H9 (cell line): ENCODE measurements at regions not wholly inside any gene's neighbourhood (a gene's known extent, or its start where the extent isn't known, plus 50 kb on each side); places are given as distances from the start of the nearest gene placed in this dataset.

Experiments used
- DNase-seq: peaks from one replicate; pipeline ENCODE4 v3.0.0-alpha.2; 2017
- H2AFZ ChIP-seq: one replicate; pipeline ENCODE4 v1.6.1; 2013; ENCODE audit warnings: mild to moderate bottlenecking, low read length, control low read depth, moderate library complexity
- H2AK5ac ChIP-seq: 2 replicates; pipeline ENCODE4 v1.6.1; 2013; ENCODE audit warnings: low read length, control low read depth, mixed read lengths; ENCODE audit not compliant: insufficient read length
- H2BK120ac ChIP-seq: one replicate; pipeline ENCODE4 v1.6.1; 2013; ENCODE audit warnings: low read depth, mild to moderate bottlenecking, low read length, control low read depth, inconsistent platforms; ENCODE audit not compliant: poor library complexity, severe bottlenecking
- H2BK12ac ChIP-seq: 2 replicates; pipeline ENCODE4 v1.6.1; 2013; ENCODE audit warnings: low read length, control low read depth, mixed read lengths, low read depth; ENCODE audit not compliant: insufficient read length
- H2BK15ac ChIP-seq: 2 replicates; pipeline ENCODE4 v1.6.1; 2013; ENCODE audit warnings: low read depth, low read length, control low read depth
- H2BK20ac ChIP-seq: one replicate; pipeline ENCODE4 v1.6.1; 2013; ENCODE audit warnings: low read depth, mild to moderate bottlenecking, low read length, control low read depth, inconsistent platforms; ENCODE audit not compliant: poor library complexity, severe bottlenecking
- H2BK5ac ChIP-seq: 2 replicates; pipeline ENCODE4 v1.6.1; 2013; ENCODE audit warnings: low read length, control low read depth, mixed read lengths; ENCODE audit not compliant: insufficient read length
- H3K14ac ChIP-seq: 2 replicates; pipeline ENCODE4 v1.6.1; 2013; ENCODE audit warnings: low read length, control low read depth; ENCODE audit not compliant: insufficient read depth
- H3K18ac ChIP-seq: 2 replicates; pipeline ENCODE4 v1.6.1; 2013; ENCODE audit warnings: low read depth, mild to moderate bottlenecking, mixed read lengths, low read length, control low read depth; ENCODE audit not compliant: insufficient read length
- H3K23ac ChIP-seq: 2 replicates; pipeline ENCODE4 v1.6.1; 2013; ENCODE audit warnings: low read length, control low read depth, mixed read lengths, low read depth; ENCODE audit not compliant: insufficient read length
- H3K23me2 ChIP-seq: 2 replicates; pipeline ENCODE4 v1.6.1; 2013; ENCODE audit warnings: low read depth, mild to moderate bottlenecking, mixed read lengths, low read length, control low read depth; ENCODE audit not compliant: insufficient read length, poor library complexity, severe bottlenecking
- H3K27ac ChIP-seq: 2 replicates; pipeline ENCODE4 v1.5.1; 2013; ENCODE audit warnings: low read length, control low read depth, mixed read lengths, low read depth; ENCODE audit not compliant: insufficient read length
- H3K27me3 ChIP-seq: 2 replicates; pipeline ENCODE4 v1.6.1; 2013; ENCODE audit warnings: low read length, control low read depth, inconsistent platforms; ENCODE audit not compliant: insufficient read depth
- H3K4ac ChIP-seq: 2 replicates; pipeline ENCODE4 v1.6.1; 2013; ENCODE audit warnings: low read depth, mild to moderate bottlenecking, control low read depth, inconsistent platforms, low read length, moderate library complexity
- H3K4me1 ChIP-seq: 2 replicates; pipeline ENCODE4 v1.6.1; 2013; ENCODE audit warnings: low read length, control low read depth, inconsistent platforms; ENCODE audit not compliant: insufficient read depth
- H3K4me2 ChIP-seq: 2 replicates; pipeline ENCODE4 v1.6.1; 2013; ENCODE audit warnings: low read length, control low read depth, mixed read lengths; ENCODE audit not compliant: insufficient read length, insufficient read depth
- H3K56ac ChIP-seq: 2 replicates; pipeline ENCODE4 v1.6.1; 2013; ENCODE audit warnings: low read depth, mild to moderate bottlenecking, mixed read lengths, low read length, control low read depth; ENCODE audit not compliant: insufficient read length
- H3K79me1 ChIP-seq: 2 replicates; pipeline ENCODE4 v1.6.1; 2013; ENCODE audit warnings: low read depth, mild to moderate bottlenecking, moderate library complexity, low read length, control low read depth, inconsistent platforms; ENCODE audit not compliant: insufficient read depth, poor library complexity, severe bottlenecking
- H3K79me2 ChIP-seq: 2 replicates; pipeline ENCODE4 v1.6.1; 2013; ENCODE audit warnings: low read length, control low read depth, inconsistent platforms; ENCODE audit not compliant: insufficient read depth
- H3K9ac ChIP-seq: 2 replicates; pipeline ENCODE4 v1.6.1; 2013; ENCODE audit warnings: low read length, control low read depth, mixed read lengths; ENCODE audit not compliant: insufficient read length; ENCODE audit errors: extremely low read depth
- H3K9me3 ChIP-seq: one replicate; pipeline ENCODE4 v1.6.1; 2013; ENCODE audit warnings: low read depth, low read length, inconsistent platforms; ENCODE audit not compliant: control insufficient read depth
- H3T11ph ChIP-seq: one replicate; pipeline ENCODE4 v1.6.1; 2013; ENCODE audit warnings: mild to moderate bottlenecking, low read length, control low read depth, inconsistent platforms
- H4K20me1 ChIP-seq: one replicate; pipeline ENCODE4 v1.6.1; 2013; ENCODE audit not compliant: control insufficient read depth, insufficient read length, insufficient read depth
- H4K5ac ChIP-seq: 2 replicates; pipeline ENCODE4 v1.6.1; 2013; ENCODE audit warnings: low read depth, mild to moderate bottlenecking, mixed read lengths, low read length, control low read depth; ENCODE audit not compliant: insufficient read length
- H4K8ac ChIP-seq: replicated peaks from 2 replicates; pipeline ENCODE4 v1.6.1; 2013; ENCODE audit warnings: low read length, control low read depth, mixed read lengths, low read depth; ENCODE audit not compliant: insufficient read length
- H4K91ac ChIP-seq: 2 replicates; pipeline ENCODE4 v1.6.1; 2013; ENCODE audit warnings: low read depth, mild to moderate bottlenecking, moderate library complexity, mixed read lengths, low read length, control low read depth; ENCODE audit not compliant: insufficient read length
- H3K27ac Mint-ChIP-seq, 3 experiments: 2 replicates in 2 of 3; 3 replicates in 1 of 3; pipeline ENCODE4 v1.8.0; 2020 to 2021; ENCODE audit warnings: mixed read lengths in 3 of 3, mild to moderate bottlenecking in 1 of 3, moderate library complexity in 1 of 3
- H3K27me3 Mint-ChIP-seq: 2 replicates; pipeline ENCODE4 v1.8.0; 2021; ENCODE audit warnings: low read depth, mild to moderate bottlenecking, moderate library complexity, mixed read lengths
- H3K36me3 Mint-ChIP-seq, 3 experiments: 2 replicates in 2 of 3; 3 replicates in 1 of 3; pipeline ENCODE4 v1.8.0; 2020 to 2021; ENCODE audit warnings: low read depth in 3 of 3, mixed read lengths in 3 of 3; ENCODE audit not compliant: insufficient read depth in 1 of 3
- H3K4me1 Mint-ChIP-seq, 2 experiments: 2 replicates each; pipeline ENCODE4 v1.8.0; 2020; ENCODE audit warnings: mixed read lengths in 2 of 2
- H3K4me3 Mint-ChIP-seq, 2 experiments: 2 replicates in 1 of 2; 3 replicates in 1 of 2; pipeline ENCODE4 v1.8.0; 2020 to 2021; ENCODE audit warnings: mild to moderate bottlenecking in 2 of 2, mixed read lengths in 2 of 2, moderate library complexity in 1 of 2
- H3K9me3 Mint-ChIP-seq, 2 experiments: 2 replicates in 1 of 2; 3 replicates in 1 of 2; pipeline ENCODE4 v1.8.0; 2020; ENCODE audit warnings: mild to moderate bottlenecking in 2 of 2, mixed read lengths in 2 of 2, moderate library complexity in 1 of 2
- WGBS: extraction: QIAGEN DNeasy Blood & Tissue Kit; methylation state at CpG from one replicate; pipeline ENCODE4 v1.1.7; 2013; ENCODE audit warnings: missing lambda C conversion rate, low lambda C conversion rate, mixed read lengths; ENCODE audit not compliant: insufficient read length; ENCODE audit errors: extremely low coverage; 5-methylcytosine and 5-hydroxymethylcytosine counted together
- TF ChIP-seq, protein P1 (sequence below): fragments of 200-600 bp; sonication (generic); conservative IDR thresholded peaks from 3 replicates; pipeline ENCODE4 v1.8.0; 2021; ENCODE audit warnings: antibody characterized with exemption, mild to moderate bottlenecking

DNA sequence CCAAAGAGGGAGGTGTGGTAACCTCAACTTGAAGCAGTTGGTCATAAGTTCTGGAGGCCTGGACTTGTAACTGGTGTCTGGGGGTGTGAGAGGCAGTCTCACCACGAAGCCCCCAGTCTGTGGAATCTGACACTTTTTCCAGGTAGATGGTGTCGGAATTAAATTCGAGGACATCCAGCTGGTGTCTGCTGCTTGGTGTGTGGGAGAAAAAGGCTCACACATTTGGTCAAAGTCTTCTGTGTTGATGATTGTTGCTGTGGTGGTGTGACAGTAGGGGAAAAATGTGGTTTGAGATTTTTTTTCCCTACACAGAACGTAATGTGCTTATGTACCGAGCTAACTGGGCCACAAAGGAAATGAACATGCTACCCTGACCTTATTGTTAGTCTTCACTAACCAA lies 251.9 kb downstream of the MAT2B start:
- no peaks in the 10 kb centered on the region for H3K23me2 ChIP-seq
- Mint-ChIP-seq H3K9me3 (no peaks in the 10 kb centered on the region), H3K4me1 (peaks cover 2% of the 10 kb centered on the region in 2 experiments), H3K36me3 (no peaks in the 10 kb centered on the region), H3K4me3 (no peak overlapping the region), H3K27ac (no peak overlapping the region), H3K27me3 (no peaks in the 10 kb centered on the region; the same call in 1 of the 2 replicates)
- no peaks in the 10 kb centered on the region for H3K4me1 ChIP-seq
- no peak overlapping the region for H3K14ac ChIP-seq
- no peak for DNase-seq
- H4K8ac ChIP-seq = no peak overlapping the region
- H3K9ac ChIP-seq = no peak overlapping the region
- H3K4me2 ChIP-seq = no peak overlapping the region
- H3K27ac ChIP-seq = no peak overlapping the region
- no peaks in the 10 kb centered on the region for H3K79me2 ChIP-seq
- no peak overlapping the region for H3K23ac ChIP-seq
- H4K5ac ChIP-seq = no peak overlapping the region
- no peak overlapping the region for H2BK20ac ChIP-seq
- no peaks in the 10 kb centered on the region for H3K27me3 ChIP-seq
- H2BK120ac ChIP-seq = no peak overlapping the region
- H3K56ac ChIP-seq = no peak overlapping the region
- no peak overlapping the region for H2AK5ac ChIP-seq
- no peak overlapping the region for H2BK5ac ChIP-seq
- H3K79me1 ChIP-seq = no peaks in the 10 kb centered on the region
- H2AFZ ChIP-seq = no peak overlapping the region
- H4K20me1 ChIP-seq = no peaks in the 10 kb centered on the region
- TF ChIP-seq, protein P1, sequence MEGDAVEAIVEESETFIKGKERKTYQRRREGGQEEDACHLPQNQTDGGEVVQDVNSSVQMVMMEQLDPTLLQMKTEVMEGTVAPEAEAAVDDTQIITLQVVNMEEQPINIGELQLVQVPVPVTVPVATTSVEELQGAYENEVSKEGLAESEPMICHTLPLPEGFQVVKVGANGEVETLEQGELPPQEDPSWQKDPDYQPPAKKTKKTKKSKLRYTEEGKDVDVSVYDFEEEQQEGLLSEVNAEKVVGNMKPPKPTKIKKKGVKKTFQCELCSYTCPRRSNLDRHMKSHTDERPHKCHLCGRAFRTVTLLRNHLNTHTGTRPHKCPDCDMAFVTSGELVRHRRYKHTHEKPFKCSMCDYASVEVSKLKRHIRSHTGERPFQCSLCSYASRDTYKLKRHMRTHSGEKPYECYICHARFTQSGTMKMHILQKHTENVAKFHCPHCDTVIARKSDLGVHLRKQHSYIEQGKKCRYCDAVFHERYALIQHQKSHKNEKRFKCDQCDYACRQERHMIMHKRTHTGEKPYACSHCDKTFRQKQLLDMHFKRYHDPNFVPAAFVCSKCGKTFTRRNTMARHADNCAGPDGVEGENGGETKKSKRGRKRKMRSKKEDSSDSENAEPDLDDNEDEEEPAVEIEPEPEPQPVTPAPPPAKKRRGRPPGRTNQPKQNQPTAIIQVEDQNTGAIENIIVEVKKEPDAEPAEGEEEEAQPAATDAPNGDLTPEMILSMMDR = no peak
- H3K4ac ChIP-seq = no peak overlapping the region
- no CpG with 5 or more reads among the region's 5 CpGs for WGBS
- H3K18ac ChIP-seq = no peak overlapping the region
- H3K9me3 ChIP-seq = no peaks in the 10 kb centered on the region
- no peak overlapping the region for H2BK12ac ChIP-seq
- no peak overlapping the region for H4K91ac ChIP-seq
- H2BK15ac ChIP-seq = no peak overlapping the region
- no peak overlapping the region for H3T11ph ChIP-seq
